Skin of body (tissue), 1 donor: ENCODE measurements at regions not wholly inside any gene's neighbourhood (a gene's known extent, or its start where the extent isn't known, plus 50 kb on each side); places are given as distances from the start of the nearest gene placed in this dataset.

Experiments
- DNase-seq: peaks from one replicate; lab custom pipeline; 2025; lab: John Stamatoyannopoulos, UW

DNA sequence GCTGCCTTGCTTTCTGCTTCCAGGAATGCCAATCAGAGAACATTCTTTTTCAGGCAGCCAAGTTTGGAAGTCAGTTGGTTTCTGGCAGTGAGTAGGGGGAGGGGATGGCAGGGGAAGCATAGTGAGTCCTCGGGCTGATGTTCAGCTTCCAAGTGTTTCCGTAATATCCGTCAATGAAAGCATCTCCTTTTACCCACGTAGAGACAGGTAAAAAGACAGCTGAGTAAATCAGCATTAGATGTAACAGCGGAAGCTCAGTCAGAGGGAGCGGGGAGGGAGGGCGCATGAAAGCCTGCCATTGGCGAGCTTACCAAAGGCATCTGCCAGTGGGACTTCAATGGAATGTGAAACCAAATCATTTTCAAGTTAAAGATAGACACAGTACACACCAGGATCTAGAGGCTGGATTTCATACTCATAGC is 117.1 kb upstream of the DTNA start:
- DNase-seq = peak; percentile 40

- DNase-seq = no peak
Measured at GRCh38 chr18:34594266-34594665, 115.8 kb upstream of the DTNA start.

GRCh38 chr18:34595690-34596089 is 114.4 kb upstream of the DTNA start:
- DNase-seq = no peak

DNA sequence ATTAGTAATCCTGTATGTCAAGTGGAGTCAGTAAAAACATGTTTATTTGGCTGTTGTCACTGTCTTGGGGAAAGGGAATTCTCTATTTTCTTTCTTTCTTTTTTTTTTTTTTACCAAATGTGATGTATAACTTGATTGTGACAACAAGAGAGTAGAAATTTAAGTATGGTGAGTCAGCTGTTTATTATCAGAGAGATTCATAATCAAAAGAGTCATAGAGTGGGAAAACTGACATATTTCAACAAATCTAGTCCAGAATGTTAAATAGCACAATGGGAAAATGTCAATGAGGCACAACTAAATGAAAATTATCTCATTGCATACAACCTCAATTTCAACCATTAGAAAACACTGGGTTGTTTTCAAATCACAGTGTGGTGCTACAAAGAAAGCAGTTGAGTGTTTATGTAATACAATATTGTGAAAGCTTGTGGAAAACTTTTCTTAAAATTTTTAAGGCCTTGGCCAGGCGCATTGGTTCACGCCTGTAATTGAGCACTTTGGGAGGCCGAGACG is 111.9 kb upstream of the DTNA start:
- no peak for DNase-seq

DNA sequence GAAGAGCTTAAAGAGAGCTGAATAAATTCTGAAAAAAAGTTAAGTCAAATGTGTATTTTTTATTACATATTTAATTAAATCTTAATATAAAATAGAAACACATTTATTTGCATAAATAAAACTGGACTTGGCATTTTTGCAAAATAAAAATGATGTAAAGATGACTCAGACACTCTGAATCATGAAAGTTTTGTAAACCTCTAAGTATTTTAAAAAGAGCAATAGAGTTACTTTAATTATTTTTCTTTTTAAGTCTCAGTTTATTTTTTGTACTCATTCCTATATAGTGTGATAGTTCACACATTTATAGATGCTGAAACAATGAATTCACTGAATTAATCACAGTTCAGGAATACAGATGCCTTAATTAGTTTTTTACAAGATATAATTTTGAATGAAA is 109.9 kb upstream of the DTNA start:
- DNase-seq = no peak

GRCh38 chr18:34600874-34601656 is 109.0 kb upstream of the DTNA start:
- DNase-seq = no peak

GRCh38 chr18:34604591-34604990 is 105.5 kb upstream of the DTNA start:
- DNase-seq = no peak

DNA sequence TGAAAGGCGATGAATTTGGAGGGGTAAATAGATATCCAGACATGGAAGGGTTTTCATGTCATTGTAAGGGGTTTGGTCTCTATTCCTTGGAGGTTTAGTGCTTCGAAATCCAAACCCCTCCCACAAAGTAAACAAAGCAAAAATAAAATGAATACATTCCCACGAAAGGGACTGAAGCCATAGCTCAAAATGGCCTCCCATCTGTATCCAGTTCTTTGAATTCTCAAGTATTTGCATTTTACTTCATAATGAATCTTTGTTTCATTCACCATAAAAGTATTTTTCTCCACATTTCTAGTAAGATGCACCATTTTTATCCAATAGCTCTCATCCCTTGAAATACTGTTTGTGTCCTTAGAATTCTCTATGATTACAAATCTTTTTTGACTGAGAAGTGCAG is 103.2 kb upstream of the DTNA start:
- DNase-seq = no peak

- no peak for DNase-seq
Measured at GRCh38 chr18:34608064-34608463, 102.0 kb upstream of the DTNA start.

DNA sequence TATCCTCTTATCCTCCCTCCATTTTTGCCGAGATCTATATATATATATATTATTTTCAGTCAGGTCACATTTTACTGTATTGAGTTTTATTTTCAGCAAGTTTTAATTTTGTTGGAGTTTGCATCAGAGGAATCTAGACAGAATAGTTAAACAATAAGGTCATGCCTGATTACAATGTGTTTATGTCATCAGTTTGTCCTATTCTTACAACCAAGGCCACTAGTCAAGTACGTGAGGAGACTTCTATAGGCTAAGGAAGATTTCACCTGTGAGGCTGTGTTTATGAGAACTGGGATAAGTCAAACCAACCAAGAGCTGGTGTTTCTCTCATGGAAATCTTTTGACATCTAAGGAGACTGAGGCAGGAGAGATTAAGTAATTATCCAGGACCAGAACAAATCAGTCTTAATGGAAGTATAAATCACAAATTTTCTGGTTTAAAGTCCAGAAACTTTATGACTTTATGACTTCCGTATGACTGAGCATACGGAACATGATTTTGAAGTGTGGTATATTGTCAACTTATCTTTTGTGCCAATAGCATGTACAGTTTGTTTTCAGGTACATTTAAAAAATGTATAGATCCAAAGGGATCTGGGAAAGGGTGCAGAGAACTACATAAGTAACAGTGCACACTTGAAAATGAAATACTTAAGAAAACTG is 100.0 kb upstream of the DTNA start:
- no peak for DNase-seq

DNA sequence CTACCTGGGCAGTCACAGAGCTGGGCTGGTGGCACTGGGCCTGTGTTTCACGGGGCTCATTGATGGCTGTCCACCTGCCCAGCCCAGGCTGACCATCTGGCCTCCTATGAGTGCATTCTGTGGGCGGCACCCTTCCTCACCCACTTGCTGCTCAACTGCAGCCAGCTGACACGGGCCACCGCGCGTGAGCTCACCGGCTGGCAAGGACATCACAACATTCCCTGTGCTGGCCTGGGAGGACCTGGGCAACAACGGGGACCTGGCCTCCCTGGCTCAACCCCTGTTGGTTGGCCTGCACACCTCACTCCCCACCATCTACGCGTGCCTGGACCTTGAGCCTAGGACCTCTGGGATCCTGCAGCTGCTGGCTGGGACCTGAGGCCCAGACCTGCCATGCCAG is 98.2 kb upstream of the DTNA start:
- DNase-seq = no peak

- no peak for DNase-seq
Measured at GRCh38 chr18:34620258-34620861, 89.7 kb upstream of the DTNA start.

GRCh38 chr18:34623557-34623956 is 86.5 kb upstream of the DTNA start:
- DNase-seq = peak; percentile 2

- peak; percentile 3 for DNase-seq
Measured at GRCh38 chr18:34624551-34624950, 85.5 kb upstream of the DTNA start.

GRCh38 chr18:34626404-34627136 is 83.5 kb upstream of the DTNA start:
- DNase-seq = no peak

DNA sequence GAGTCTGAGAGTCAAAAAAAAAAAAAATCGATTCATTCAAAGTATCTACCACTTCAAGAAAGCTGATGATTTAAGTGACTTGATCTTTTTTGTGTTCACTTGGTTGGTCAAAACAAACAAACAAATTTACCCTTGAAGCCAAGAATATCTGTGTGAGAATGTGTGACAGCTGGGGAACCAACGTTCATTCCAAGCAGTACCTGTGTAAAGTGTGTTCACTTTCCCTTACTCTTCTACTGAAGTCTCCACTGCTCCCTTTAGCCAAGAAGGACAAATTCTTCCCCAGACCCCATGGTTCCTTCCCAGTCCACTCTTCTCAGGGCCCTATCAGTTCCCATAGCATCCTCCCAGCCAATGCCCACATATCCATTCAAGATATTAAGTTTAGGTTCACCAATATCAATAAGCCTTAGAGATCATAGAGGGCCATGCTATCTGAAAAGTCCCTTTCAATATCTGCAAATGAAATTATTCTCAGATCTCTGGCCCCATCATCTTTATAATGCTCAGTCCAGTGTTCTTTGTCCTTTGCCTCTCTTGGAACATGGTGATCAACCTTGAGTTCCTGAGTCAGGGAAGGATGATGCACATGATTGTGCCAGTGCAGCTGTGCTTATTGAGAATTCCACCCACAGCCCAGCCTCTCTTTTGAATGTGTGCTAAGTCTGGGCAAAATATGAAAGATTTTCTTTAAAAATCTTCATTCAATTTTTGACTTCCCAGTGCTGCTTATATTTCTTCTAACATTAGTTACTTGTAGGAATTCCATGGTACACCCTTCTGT is 82.8 kb upstream of the DTNA start:
- DNase-seq = no peak

DNA sequence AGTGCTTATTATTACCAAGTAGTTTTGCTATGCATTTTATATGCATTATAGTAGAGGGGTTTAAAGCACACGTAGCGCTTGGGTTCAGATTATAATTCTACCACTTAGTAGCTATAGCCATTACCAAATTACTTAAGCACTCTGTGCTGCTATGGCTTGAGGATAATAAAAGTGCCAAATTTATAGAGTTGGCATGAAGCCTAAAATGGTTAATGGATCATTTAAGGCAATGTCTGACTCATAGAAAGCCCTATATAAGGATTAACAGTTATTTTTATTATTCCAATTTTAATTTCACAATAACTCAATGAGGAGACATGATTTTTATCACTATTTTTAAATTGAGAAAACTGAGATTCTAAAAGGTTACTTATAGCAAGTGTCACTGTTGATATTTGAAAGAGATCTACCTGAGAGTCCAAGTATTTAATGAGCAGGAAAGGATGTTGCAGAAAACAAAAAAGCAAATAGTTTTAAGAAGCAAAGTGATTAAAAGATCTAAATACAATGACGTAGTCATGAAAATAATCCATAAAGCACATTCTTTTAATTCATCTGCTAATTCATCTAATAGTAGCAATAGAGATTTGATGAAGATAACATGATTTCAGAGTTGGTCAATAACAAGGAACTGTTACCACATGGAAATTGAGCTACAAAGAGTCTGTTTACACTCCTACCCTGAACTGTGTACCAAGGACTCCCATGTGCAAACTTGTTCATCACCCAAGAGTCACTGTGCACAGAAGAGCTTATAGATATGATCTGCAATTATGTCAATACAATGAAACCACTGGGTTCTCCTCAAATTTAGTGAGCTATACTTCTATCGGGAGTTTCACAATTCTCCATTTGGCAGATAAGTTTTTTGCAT is 78.8 kb upstream of the DTNA start:
- no peak for DNase-seq

GRCh38 chr18:34632321-34632720 is 77.8 kb upstream of the DTNA start:
- no peak for DNase-seq

DNA sequence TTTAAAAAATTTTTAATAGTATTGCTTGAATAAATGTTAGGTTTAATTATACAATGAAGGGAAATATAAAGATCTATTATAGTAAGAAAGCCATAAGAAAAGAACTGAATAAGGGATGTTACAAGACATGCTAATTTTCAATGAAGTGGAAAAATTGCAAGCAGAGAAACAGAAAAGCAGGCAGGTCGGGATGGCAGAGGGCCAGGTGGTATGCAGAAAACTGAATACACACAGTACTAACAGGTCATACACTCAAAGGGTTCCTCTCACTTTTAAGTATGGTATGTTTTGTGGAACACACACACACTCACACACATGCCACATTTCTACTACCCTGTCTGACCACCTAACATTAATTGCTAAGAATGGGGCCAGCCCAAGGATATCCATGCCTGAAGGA is 76.7 kb upstream of the DTNA start:
- no peak for DNase-seq
